GM23338 (cell line): ENCODE measurements at regions not wholly inside any gene's neighbourhood (a gene's known extent, or its start where the extent isn't known, plus 50 kb on each side); places are given as distances from the start of the nearest gene placed in this dataset.

Experiments used
- ATAC-seq: fragments of 200-7000 bp; cut with Tn5 transposase; 3 replicates; pipeline ENCODE4 v1.9.1; 2020
- DNase-seq: peaks from one replicate; pipeline ENCODE4 v3.0.0-alpha.2; 2015; ENCODE audit warnings: low spot score
- H2AFZ ChIP-seq: fragments of 200-600 bp; sonication (generic); 2 replicates; pipeline ENCODE4 v1.8.0; 2016; ENCODE audit warnings: antibody characterized with exemption, mild to moderate bottlenecking, moderate library complexity
- H3F3A ChIP-seq: fragments of 200-600 bp; sonication (generic); replicated peaks from 2 replicates; pipeline ENCODE4 v1.8.0; 2017; ENCODE audit warnings: antibody characterized with exemption, mixed run types, low read depth
- H3K27ac ChIP-seq: fragments of 200-600 bp; sonication (generic); 2 replicates; pipeline ENCODE4 v1.6.1; 2016; ENCODE audit warnings: low read depth
- H3K27me3 ChIP-seq: fragments of 200-600 bp; sonication (generic); 2 replicates; pipeline ENCODE4 v1.8.0; 2016; ENCODE audit warnings: mild to moderate bottlenecking, mixed run types, moderate library complexity; ENCODE audit not compliant: insufficient read depth
- H3K36me3 ChIP-seq: fragments of 200-600 bp; sonication (generic); 2 replicates; pipeline ENCODE4 v1.8.0; 2016; ENCODE audit warnings: mild to moderate bottlenecking; ENCODE audit not compliant: insufficient read depth
- H3K4me1 ChIP-seq: fragments of 200-600 bp; sonication (generic); 2 replicates; pipeline ENCODE4 v1.8.0; 2016; ENCODE audit warnings: mild to moderate bottlenecking, moderate library complexity; ENCODE audit not compliant: insufficient read depth
- H3K4me2 ChIP-seq: fragments of 200-600 bp; sonication (generic); 2 replicates; pipeline ENCODE4 v1.7.1; 2017; ENCODE audit warnings: mixed run types
- H3K4me3 ChIP-seq: fragments of 200-600 bp; sonication (generic); 2 replicates; pipeline ENCODE4 v1.6.1; 2016; ENCODE audit warnings: mixed run types
- H3K79me2 ChIP-seq: fragments of 200-600 bp; sonication (generic); replicated peaks from 2 replicates; pipeline ENCODE4 v1.8.0; 2017; ENCODE audit warnings: mild to moderate bottlenecking; ENCODE audit not compliant: insufficient read depth
- H3K9me2 ChIP-seq: fragments of 200-600 bp; sonication (generic); 2 replicates; pipeline ENCODE4 v1.8.0; 2017; ENCODE audit not compliant: insufficient read depth
- H4K20me1 ChIP-seq: fragments of 200-600 bp; sonication (generic); replicated peaks from 2 replicates; pipeline ENCODE4 v1.8.0; 2017; ENCODE audit warnings: mild to moderate bottlenecking; ENCODE audit not compliant: insufficient read depth
- H3K27ac Mint-ChIP-seq: 2 replicates; pipeline ENCODE4 v1.8.0; 2020; ENCODE audit warnings: inconsistent platforms, mild to moderate bottlenecking, moderate library complexity, mixed read lengths
- H3K27me3 Mint-ChIP-seq: 3 replicates; pipeline ENCODE4 v1.8.0; 2022; ENCODE audit warnings: low read depth, mild to moderate bottlenecking, moderate library complexity, mixed read lengths, inconsistent platforms; ENCODE audit not compliant: insufficient read depth, poor library complexity
- H3K36me3 Mint-ChIP-seq: 3 replicates; pipeline ENCODE4 v1.8.0; 2021; ENCODE audit warnings: low read depth, mild to moderate bottlenecking, inconsistent platforms, moderate library complexity, mixed read lengths
- H3K4me1 Mint-ChIP-seq: 3 replicates; pipeline ENCODE4 v1.8.0; 2020; ENCODE audit warnings: mild to moderate bottlenecking, inconsistent platforms, mixed read lengths
- H3K4me3 Mint-ChIP-seq: 3 replicates; pipeline ENCODE4 v1.8.0; 2021; ENCODE audit warnings: moderate library complexity, mild to moderate bottlenecking, inconsistent platforms, mixed read lengths
- H3K9me3 Mint-ChIP-seq: 3 replicates; pipeline ENCODE4 v1.8.0; 2020; ENCODE audit warnings: moderate library complexity, mild to moderate bottlenecking, inconsistent platforms, mixed read lengths
- CREB1 ChIP-seq: fragments of 250-450 bp; sonication (Bioruptor Pico); IDR thresholded peaks from 2 replicates; pipeline ENCODE4 v1.5.0; 2020; ENCODE audit warnings: low read depth, mild to moderate bottlenecking, moderate library complexity
- EZH2 ChIP-seq: fragments of 200-600 bp; sonication (generic); IDR thresholded peaks from one replicate; pipeline ENCODE4 v1.8.0; 2017; ENCODE audit warnings: antibody characterized with exemption, mild to moderate bottlenecking, low read depth; ENCODE audit not compliant: unreplicated experiment
- JUNB ChIP-seq: IDR thresholded peaks from one replicate; pipeline ENCODE4 v1.6.1; 2016; ENCODE audit warnings: antibody characterized with exemption; ENCODE audit not compliant: unreplicated experiment
- NANOG ChIP-seq: IDR thresholded peaks from 2 replicates; pipeline ENCODE4 v1.6.1; 2016; ENCODE audit warnings: antibody characterized with exemption, borderline replicate concordance
- POLR2AphosphoS5 ChIP-seq: IDR thresholded peaks from 2 replicates; pipeline ENCODE4 v1.6.1; 2016; ENCODE audit warnings: antibody characterized with exemption, low read depth
- STAT1 ChIP-seq: IDR thresholded peaks from one replicate; pipeline ENCODE4 v1.6.1; 2016; ENCODE audit warnings: antibody characterized with exemption; ENCODE audit not compliant: unreplicated experiment
- ZNF114 ChIP-seq: fragments of 250-450 bp; sonication (Bioruptor Pico); IDR thresholded peaks from 2 replicates; pipeline ENCODE4 v1.5.0; 2020; ENCODE audit warnings: mild to moderate bottlenecking, moderate library complexity
- TF ChIP-seq, protein P1 (sequence below): IDR thresholded peaks from one replicate; pipeline ENCODE4 v1.6.1; 2018; ENCODE audit warnings: antibody characterized with exemption; ENCODE audit not compliant: unreplicated experiment
- TF ChIP-seq, protein P2 (sequence below): IDR thresholded peaks from 2 replicates; pipeline ENCODE4 v1.6.1; 2016; ENCODE audit warnings: antibody characterized with exemption
- TF ChIP-seq, protein P3 (sequence below): fragments of 250-450 bp; sonication (Bioruptor Pico); IDR thresholded peaks from 2 replicates; pipeline ENCODE4 v1.5.0; 2020; ENCODE audit warnings: mild to moderate bottlenecking, moderate library complexity

- TF ChIP-seq, protein P1, sequence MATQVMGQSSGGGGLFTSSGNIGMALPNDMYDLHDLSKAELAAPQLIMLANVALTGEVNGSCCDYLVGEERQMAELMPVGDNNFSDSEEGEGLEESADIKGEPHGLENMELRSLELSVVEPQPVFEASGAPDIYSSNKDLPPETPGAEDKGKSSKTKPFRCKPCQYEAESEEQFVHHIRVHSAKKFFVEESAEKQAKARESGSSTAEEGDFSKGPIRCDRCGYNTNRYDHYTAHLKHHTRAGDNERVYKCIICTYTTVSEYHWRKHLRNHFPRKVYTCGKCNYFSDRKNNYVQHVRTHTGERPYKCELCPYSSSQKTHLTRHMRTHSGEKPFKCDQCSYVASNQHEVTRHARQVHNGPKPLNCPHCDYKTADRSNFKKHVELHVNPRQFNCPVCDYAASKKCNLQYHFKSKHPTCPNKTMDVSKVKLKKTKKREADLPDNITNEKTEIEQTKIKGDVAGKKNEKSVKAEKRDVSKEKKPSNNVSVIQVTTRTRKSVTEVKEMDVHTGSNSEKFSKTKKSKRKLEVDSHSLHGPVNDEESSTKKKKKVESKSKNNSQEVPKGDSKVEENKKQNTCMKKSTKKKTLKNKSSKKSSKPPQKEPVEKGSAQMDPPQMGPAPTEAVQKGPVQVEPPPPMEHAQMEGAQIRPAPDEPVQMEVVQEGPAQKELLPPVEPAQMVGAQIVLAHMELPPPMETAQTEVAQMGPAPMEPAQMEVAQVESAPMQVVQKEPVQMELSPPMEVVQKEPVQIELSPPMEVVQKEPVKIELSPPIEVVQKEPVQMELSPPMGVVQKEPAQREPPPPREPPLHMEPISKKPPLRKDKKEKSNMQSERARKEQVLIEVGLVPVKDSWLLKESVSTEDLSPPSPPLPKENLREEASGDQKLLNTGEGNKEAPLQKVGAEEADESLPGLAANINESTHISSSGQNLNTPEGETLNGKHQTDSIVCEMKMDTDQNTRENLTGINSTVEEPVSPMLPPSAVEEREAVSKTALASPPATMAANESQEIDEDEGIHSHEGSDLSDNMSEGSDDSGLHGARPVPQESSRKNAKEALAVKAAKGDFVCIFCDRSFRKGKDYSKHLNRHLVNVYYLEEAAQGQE: no peak
- TF ChIP-seq JUNB (no peak), NANOG (no peak)
Measured at GRCh38 chr6:132205946-132206345, 195.3 kb downstream of the MOXD1 start (continued).

DNA sequence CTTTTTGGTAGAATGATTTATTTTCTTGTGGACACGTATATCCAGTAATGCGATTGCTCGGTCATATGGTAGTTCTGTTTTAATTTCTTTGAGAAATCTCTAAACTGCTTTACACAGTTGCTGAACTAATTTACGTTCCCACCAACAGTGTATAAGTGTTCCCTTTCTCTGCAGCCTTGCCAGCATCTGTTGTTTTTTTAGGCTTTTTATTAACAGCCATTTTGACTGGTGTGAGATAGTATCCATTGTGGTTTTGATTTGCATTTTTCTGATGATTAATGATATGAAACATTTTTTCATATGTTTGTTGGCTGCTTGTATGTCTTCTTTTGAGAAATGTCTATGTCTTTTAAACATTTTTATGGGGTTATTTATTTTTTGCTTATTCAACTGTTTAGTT, 196.7 kb downstream of the MOXD1 start:
- H3K36me3 Mint-ChIP-seq: no peaks in the 10 kb centered on the region
- Histone ChIP-seq H3K9me2 (no peaks in the 10 kb centered on the region), H3K4me3 (no peak overlapping the region), H3K4me1 (no peaks in the 10 kb centered on the region), H4K20me1 (no peaks in the 10 kb centered on the region), H3K27me3 (no peaks in the 10 kb centered on the region), H3F3A (no peaks in the 10 kb centered on the region), H3K27ac (no peak overlapping the region), H3K36me3 (no peaks in the 10 kb centered on the region), H3K79me2 (no peaks in the 10 kb centered on the region), H2AFZ (no peak overlapping the region), H3K4me2 (no peak overlapping the region)
- no peaks in the 10 kb centered on the region for H3K9me3 Mint-ChIP-seq
- no peaks in the 10 kb centered on the region for H3K27me3 Mint-ChIP-seq
- no peak overlapping the region for H3K27ac Mint-ChIP-seq
- no peaks in the 10 kb centered on the region for H3K4me1 Mint-ChIP-seq
- ATAC-seq (no peak), DNase-seq (no peak)
- no peak overlapping the region for H3K4me3 Mint-ChIP-seq
- TF ChIP-seq, protein P2, sequence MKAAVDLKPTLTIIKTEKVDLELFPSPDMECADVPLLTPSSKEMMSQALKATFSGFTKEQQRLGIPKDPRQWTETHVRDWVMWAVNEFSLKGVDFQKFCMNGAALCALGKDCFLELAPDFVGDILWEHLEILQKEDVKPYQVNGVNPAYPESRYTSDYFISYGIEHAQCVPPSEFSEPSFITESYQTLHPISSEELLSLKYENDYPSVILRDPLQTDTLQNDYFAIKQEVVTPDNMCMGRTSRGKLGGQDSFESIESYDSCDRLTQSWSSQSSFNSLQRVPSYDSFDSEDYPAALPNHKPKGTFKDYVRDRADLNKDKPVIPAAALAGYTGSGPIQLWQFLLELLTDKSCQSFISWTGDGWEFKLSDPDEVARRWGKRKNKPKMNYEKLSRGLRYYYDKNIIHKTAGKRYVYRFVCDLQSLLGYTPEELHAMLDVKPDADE: no peak
- TF ChIP-seq EZH2 (no peak), STAT1 (no peak), CREB1 (CRISPR knock-in tag) (no peak), ZNF114 (no peak), POLR2AphosphoS5 (no peak)
- TF ChIP-seq, protein P1: no peak
- TF ChIP-seq, protein P3, sequence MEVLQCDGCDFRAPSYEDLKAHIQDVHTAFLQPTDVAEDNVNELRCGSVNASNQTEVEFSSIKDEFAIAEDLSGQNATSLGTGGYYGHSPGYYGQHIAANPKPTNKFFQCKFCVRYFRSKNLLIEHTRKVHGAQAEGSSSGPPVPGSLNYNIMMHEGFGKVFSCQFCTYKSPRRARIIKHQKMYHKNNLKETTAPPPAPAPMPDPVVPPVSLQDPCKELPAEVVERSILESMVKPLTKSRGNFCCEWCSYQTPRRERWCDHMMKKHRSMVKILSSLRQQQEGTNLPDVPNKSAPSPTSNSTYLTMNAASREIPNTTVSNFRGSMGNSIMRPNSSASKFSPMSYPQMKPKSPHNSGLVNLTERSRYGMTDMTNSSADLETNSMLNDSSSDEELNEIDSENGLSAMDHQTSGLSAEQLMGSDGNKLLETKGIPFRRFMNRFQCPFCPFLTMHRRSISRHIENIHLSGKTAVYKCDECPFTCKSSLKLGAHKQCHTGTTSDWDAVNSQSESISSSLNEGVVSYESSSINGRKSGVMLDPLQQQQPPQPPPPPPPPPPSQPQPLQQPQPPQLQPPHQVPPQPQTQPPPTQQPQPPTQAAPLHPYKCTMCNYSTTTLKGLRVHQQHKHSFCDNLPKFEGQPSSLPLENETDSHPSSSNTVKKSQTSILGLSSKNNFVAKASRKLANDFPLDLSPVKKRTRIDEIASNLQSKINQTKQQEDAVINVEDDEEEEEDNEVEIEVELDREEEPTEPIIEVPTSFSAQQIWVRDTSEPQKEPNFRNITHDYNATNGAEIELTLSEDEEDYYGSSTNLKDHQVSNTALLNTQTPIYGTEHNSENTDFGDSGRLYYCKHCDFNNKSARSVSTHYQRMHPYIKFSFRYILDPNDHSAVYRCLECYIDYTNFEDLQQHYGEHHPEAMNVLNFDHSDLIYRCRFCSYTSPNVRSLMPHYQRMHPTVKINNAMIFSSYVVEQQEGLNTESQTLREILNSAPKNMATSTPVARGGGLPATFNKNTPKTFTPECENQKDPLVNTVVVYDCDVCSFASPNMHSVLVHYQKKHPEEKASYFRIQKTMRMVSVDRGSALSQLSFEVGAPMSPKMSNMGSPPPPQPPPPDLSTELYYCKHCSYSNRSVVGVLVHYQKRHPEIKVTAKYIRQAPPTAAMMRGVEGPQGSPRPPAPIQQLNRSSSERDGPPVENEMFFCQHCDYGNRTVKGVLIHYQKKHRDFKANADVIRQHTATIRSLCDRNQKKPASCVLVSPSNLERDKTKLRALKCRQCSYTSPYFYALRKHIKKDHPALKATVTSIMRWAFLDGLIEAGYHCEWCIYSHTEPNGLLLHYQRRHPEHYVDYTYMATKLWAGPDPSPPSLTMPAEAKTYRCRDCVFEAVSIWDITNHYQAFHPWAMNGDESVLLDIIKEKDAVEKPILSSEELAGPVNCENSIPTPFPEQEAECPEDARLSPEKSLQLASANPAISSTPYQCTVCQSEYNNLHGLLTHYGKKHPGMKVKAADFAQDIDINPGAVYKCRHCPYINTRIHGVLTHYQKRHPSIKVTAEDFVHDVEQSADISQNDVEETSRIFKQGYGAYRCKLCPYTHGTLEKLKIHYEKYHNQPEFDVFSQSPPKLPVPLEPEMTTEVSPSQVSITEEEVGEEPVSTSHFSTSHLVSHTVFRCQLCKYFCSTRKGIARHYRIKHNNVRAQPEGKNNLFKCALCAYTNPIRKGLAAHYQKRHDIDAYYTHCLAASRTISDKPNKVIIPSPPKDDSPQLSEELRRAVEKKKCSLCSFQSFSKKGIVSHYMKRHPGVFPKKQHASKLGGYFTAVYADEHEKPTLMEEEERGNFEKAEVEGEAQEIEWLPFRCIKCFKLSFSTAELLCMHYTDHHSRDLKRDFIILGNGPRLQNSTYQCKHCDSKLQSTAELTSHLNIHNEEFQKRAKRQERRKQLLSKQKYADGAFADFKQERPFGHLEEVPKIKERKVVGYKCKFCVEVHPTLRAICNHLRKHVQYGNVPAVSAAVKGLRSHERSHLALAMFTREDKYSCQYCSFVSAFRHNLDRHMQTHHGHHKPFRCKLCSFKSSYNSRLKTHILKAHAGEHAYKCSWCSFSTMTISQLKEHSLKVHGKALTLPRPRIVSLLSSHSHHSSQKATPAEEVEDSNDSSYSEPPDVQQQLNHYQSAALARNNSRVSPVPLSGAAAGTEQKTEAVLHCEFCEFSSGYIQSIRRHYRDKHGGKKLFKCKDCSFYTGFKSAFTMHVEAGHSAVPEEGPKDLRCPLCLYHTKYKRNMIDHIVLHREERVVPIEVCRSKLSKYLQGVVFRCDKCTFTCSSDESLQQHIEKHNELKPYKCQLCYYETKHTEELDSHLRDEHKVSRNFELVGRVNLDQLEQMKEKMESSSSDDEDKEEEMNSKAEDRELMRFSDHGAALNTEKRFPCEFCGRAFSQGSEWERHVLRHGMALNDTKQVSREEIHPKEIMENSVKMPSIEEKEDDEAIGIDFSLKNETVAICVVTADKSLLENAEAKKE: no peak
